Mesothelial cell of epicardium (in vitro differentiated cells): ENCODE measurements at regions not wholly inside any gene's neighbourhood (a gene's known extent, or its start where the extent isn't known, plus 50 kb on each side); places are given as distances from the start of the nearest gene placed in this dataset.

ENCODE experiments used
- DNase-seq, 2 experiments: peaks; one replicate each; pipeline ENCODE4 v3.0.0; 2021; ENCODE audit warnings: low spot score in 2 of 2; ENCODE audit not compliant: unreplicated experiment in 2 of 2
- H3K27ac Mint-ChIP-seq: 2 replicates; pipeline ENCODE4 v1.8.0; 2021; ENCODE audit warnings: mixed read lengths
- H3K27me3 Mint-ChIP-seq: 2 replicates; pipeline ENCODE4 v1.8.0; 2021; ENCODE audit warnings: low read depth, mixed read lengths
- H3K36me3 Mint-ChIP-seq: 2 replicates; pipeline ENCODE4 v1.8.0; 2021; ENCODE audit warnings: mixed read lengths
- H3K4me1 Mint-ChIP-seq: 2 replicates; pipeline ENCODE4 v1.8.0; 2021; ENCODE audit warnings: mixed read lengths
- H3K4me3 Mint-ChIP-seq: 2 replicates; pipeline ENCODE4 v1.8.0; 2021; ENCODE audit warnings: mild to moderate bottlenecking, moderate library complexity, mixed read lengths
- H3K9me3 Mint-ChIP-seq: 2 replicates; pipeline ENCODE4 v1.8.0; 2021; ENCODE audit warnings: mixed read lengths
- TF ChIP-seq, protein P1 (sequence below): fragments of 200-600 bp; sonication (generic); IDR thresholded peaks from one replicate; pipeline ENCODE4 v1.5.0; 2021; ENCODE audit warnings: antibody characterized with exemption; ENCODE audit not compliant: unreplicated experiment

GRCh38 chr7:138258197-138258559 lies 181.9 kb downstream of the AKR1D1 start:
- Mint-ChIP-seq H3K4me3 (no peak overlapping the region), H3K4me1 (peaks cover 28% of the 10 kb centered on the region), H3K27ac (peak overlapping the region; percentile 91), H3K36me3 (peaks cover 5% of the 10 kb centered on the region), H3K27me3 (no peaks in the 10 kb centered on the region), H3K9me3 (peaks cover 24% of the 10 kb centered on the region)
- TF ChIP-seq, protein P1, sequence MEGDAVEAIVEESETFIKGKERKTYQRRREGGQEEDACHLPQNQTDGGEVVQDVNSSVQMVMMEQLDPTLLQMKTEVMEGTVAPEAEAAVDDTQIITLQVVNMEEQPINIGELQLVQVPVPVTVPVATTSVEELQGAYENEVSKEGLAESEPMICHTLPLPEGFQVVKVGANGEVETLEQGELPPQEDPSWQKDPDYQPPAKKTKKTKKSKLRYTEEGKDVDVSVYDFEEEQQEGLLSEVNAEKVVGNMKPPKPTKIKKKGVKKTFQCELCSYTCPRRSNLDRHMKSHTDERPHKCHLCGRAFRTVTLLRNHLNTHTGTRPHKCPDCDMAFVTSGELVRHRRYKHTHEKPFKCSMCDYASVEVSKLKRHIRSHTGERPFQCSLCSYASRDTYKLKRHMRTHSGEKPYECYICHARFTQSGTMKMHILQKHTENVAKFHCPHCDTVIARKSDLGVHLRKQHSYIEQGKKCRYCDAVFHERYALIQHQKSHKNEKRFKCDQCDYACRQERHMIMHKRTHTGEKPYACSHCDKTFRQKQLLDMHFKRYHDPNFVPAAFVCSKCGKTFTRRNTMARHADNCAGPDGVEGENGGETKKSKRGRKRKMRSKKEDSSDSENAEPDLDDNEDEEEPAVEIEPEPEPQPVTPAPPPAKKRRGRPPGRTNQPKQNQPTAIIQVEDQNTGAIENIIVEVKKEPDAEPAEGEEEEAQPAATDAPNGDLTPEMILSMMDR, result no peak
- DNase-seq, result no peak

DNA sequence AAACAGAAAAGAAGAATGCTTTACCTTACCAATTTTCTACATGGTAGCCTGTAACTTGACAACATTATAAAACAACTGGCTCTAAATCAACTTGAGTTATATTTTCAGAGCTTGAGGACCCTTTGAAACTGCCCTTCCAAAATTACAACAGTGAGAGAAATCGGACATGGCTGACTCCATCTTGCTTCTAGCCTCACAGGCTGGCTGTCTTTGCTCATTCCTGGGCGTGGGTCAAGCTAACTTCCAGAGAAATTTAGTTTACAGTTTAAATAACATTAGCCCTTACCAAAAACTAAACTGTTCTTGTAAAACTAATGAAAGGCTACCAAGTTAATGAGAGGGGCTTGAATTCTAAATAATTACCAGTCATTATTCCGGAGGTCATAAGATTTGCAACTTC lies 183.4 kb downstream of the AKR1D1 start:
- DNase-seq, result no peak
- peaks cover 5% of the 10 kb centered on the region for H3K36me3 Mint-ChIP-seq
- no peak overlapping the region for H3K4me3 Mint-ChIP-seq
- TF ChIP-seq, protein P1, result no peak
- H3K4me1 Mint-ChIP-seq, result peaks cover 30% of the 10 kb centered on the region
- H3K9me3 Mint-ChIP-seq, result peaks cover 14% of the 10 kb centered on the region
- H3K27ac Mint-ChIP-seq, result peak overlapping the region; percentile 22
- H3K27me3 Mint-ChIP-seq, result no peaks in the 10 kb centered on the region

DNA sequence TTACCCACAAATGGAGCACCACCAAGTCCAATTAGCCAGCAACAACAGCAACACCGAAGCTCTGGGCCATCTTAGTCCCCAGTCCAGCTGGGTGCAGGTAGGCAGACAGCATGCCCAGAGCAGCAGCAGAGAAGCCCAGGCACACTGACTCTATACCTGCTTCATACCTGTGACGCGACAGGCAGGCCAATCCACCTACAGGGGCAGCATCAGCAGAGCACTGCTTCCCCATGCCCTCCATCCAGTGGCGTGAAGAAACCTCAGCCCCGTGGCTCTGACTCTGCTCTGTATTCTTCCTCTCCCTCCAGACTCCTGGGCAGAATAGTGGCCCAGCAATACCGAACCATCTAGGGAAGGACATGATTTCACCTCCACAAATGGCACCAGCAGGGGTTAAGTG lies 191.7 kb downstream of the AKR1D1 start:
- H3K4me1 Mint-ChIP-seq, result peaks cover 3% of the 10 kb centered on the region
- H3K4me3 Mint-ChIP-seq, result no peak overlapping the region
- no peaks in the 10 kb centered on the region for H3K27me3 Mint-ChIP-seq
- H3K27ac Mint-ChIP-seq, result no peak overlapping the region
- H3K36me3 Mint-ChIP-seq, result no peaks in the 10 kb centered on the region
- DNase-seq, result no peak
- H3K9me3 Mint-ChIP-seq, result peaks cover 3% of the 10 kb centered on the region
- TF ChIP-seq, protein P1, result no peak

GRCh38 chr7:138276891-138277290 lies 183.2 kb upstream of the TRIM24 start:
- no peaks in the 10 kb centered on the region for H3K36me3 Mint-ChIP-seq
- H3K4me1 Mint-ChIP-seq, result no peaks in the 10 kb centered on the region
- H3K9me3 Mint-ChIP-seq, result peaks cover 7% of the 10 kb centered on the region
- H3K4me3 Mint-ChIP-seq, result no peak overlapping the region
- DNase-seq, result no peak
- H3K27ac Mint-ChIP-seq, result no peak overlapping the region
- H3K27me3 Mint-ChIP-seq, result no peaks in the 10 kb centered on the region
- TF ChIP-seq, protein P1, result no peak

GRCh38 chr7:138278601-138279000 lies 181.5 kb upstream of the TRIM24 start:
- Mint-ChIP-seq H3K27ac (no peak overlapping the region), H3K36me3 (no peaks in the 10 kb centered on the region), H3K27me3 (no peaks in the 10 kb centered on the region), H3K4me3 (no peak overlapping the region), H3K9me3 (peaks cover 1% of the 10 kb centered on the region), H3K4me1 (peaks cover 5% of the 10 kb centered on the region)
- TF ChIP-seq, protein P1, result no peak
- no peak for DNase-seq

GRCh38 chr7:138282997-138283396 lies 177.1 kb upstream of the TRIM24 start:
- Mint-ChIP-seq H3K4me3 (no peak overlapping the region), H3K4me1 (peaks cover 5% of the 10 kb centered on the region), H3K9me3 (no peaks in the 10 kb centered on the region), H3K27me3 (no peaks in the 10 kb centered on the region), H3K27ac (peak overlapping the region; percentile 35), H3K36me3 (no peaks in the 10 kb centered on the region)
- DNase-seq, result no peak
- TF ChIP-seq, protein P1, result no peak
